B cell (primary cell): ENCODE measurements at regions not wholly inside any gene's neighbourhood (a gene's known extent, or its start where the extent isn't known, plus 50 kb on each side); places are given as distances from the start of the nearest gene placed in this dataset.

Experiments used
- ATAC-seq: fragments of 200-7000 bp; cut with Tn5 transposase; one replicate; pipeline ENCODE4 v1.10.0; 2021; ENCODE audit warnings: low read depth, mild to moderate bottlenecking, moderate number of reproducible peaks, moderate library complexity
- CTCF ChIA-PET: fragments of 350-600 bp; sonication (Branson Sonifier 250); formaldehyde crosslinking; loops from one replicate; lab custom pipeline; 2021; ENCODE audit warnings: antibody characterized with exemption, inconsistent platforms; lab: Charles Lee
- POLR2A ChIA-PET: fragments of 350-600 bp; sonication (Branson Sonifier 250); formaldehyde crosslinking; loops from one replicate; lab custom pipeline; 2021; ENCODE audit warnings: antibody characterized with exemption; lab: Charles Lee
- DNase-seq: peaks from one replicate; pipeline ENCODE4 v3.0.0; 2013
- H2AFZ ChIP-seq: 2 replicates; pipeline ENCODE4 v1.6.1; 2012; ENCODE audit warnings: mild to moderate bottlenecking, low read depth, low read length; ENCODE audit not compliant: insufficient read depth, poor library complexity, severe bottlenecking
- H3K27ac ChIP-seq, 2 donors: 1 replicate in 1 of 2; 2 replicates in 1 of 2; pipeline ENCODE4 v1.5.1; 2012 to 2013; ENCODE audit warnings: low read length in 2 of 2, mild to moderate bottlenecking in 2 of 2, moderate library complexity in 1 of 2
- H3K27me3 ChIP-seq, 4 experiments: fragments of 200-600 bp in 1 of 4; sonication (generic) in 1 of 4; replicated peaks in 1 of 4; 1 replicate in 2 of 4; 2 replicates in 2 of 4; pipeline versions ENCODE4 v1.6.1 to v1.7.0; 2013 to 2016; ENCODE audit warnings: low read length in 3 of 4, mild to moderate bottlenecking in 2 of 4, mixed read lengths in 1 of 4, moderate library complexity in 1 of 4; ENCODE audit not compliant: insufficient read depth in 4 of 4, control insufficient read depth in 3 of 4; ENCODE audit errors: control extremely low read depth in 1 of 4
- H3K36me3 ChIP-seq, 2 experiments: replicated peaks in 1 of 2; 1 replicate in 1 of 2; 2 replicates in 1 of 2; pipeline versions ENCODE4 v1.6.1 to v1.7.1; 2013; ENCODE audit warnings: low read length in 1 of 2; ENCODE audit not compliant: insufficient read depth in 2 of 2, control insufficient read depth in 1 of 2; ENCODE audit errors: control extremely low read depth in 1 of 2, extremely low read depth in 1 of 2
- H3K4me1 ChIP-seq, 2 donors: fragments of 200-600 bp in 1 of 2; sonication (generic) in 1 of 2; 1 replicate in 1 of 2; 2 replicates in 1 of 2; pipeline versions ENCODE4 v1.5.1 to v1.6.1; 2013 to 2017; ENCODE audit warnings: low read length in 2 of 2; ENCODE audit not compliant: control insufficient read depth in 2 of 2, insufficient read depth in 2 of 2
- H3K4me2 ChIP-seq: replicated peaks from 2 replicates; pipeline ENCODE3; 2012; ENCODE audit warnings: mild to moderate bottlenecking, low read depth, low read length; ENCODE audit not compliant: poor library complexity, severe bottlenecking
- H3K4me3 ChIP-seq, 5 experiments: fragments of 200-600 bp in 1 of 5; sonication (generic) in 1 of 5; 1 replicate in 3 of 5; 2 replicates in 2 of 5; pipeline versions ENCODE4 v1.5.1 to v1.7.0; 2011 to 2016; ENCODE audit warnings: low read length in 4 of 5, mild to moderate bottlenecking in 4 of 5, low read depth in 2 of 5, control low read depth in 1 of 5, moderate library complexity in 1 of 5; ENCODE audit not compliant: insufficient read depth in 1 of 5; ENCODE audit errors: control extremely low read depth in 1 of 5, extremely low read depth in 1 of 5
- H3K79me2 ChIP-seq: fragments of 200-600 bp; sonication (generic); one replicate; pipeline ENCODE4 v1.6.0; 2016; ENCODE audit warnings: low read length; ENCODE audit not compliant: control insufficient read depth, insufficient read depth
- H3K9ac ChIP-seq: fragments of 200-600 bp; sonication (generic); 2 replicates; pipeline ENCODE4 v1.6.1; 2017; ENCODE audit warnings: mild to moderate bottlenecking, low read length, moderate library complexity
- H3K9me3 ChIP-seq, 3 donors: one replicate each; pipeline versions ENCODE4 v1.6.1 to v1.7.1; 2013; ENCODE audit warnings: low read length in 2 of 3; ENCODE audit not compliant: control insufficient read depth in 2 of 3, insufficient read depth in 1 of 3; ENCODE audit errors: control extremely low read depth in 1 of 3
- H4K20me1 ChIP-seq: 2 replicates; pipeline ENCODE4 v1.6.0; 2012; ENCODE audit warnings: mild to moderate bottlenecking, low read length; ENCODE audit not compliant: insufficient read depth, control insufficient read depth, poor library complexity, severe bottlenecking
- H3K27ac Mint-ChIP-seq: one replicate; pipeline ENCODE4 v1.8.0; 2021; ENCODE audit warnings: mixed read lengths
- H3K27me3 Mint-ChIP-seq: one replicate; pipeline ENCODE4 v1.8.0; 2021; ENCODE audit warnings: mixed read lengths
- H3K4me1 Mint-ChIP-seq: one replicate; pipeline ENCODE4 v1.8.0; 2021; ENCODE audit warnings: mixed read lengths
- H3K4me3 Mint-ChIP-seq: one replicate; pipeline ENCODE4 v1.8.0; 2021; ENCODE audit warnings: mixed read lengths
- H3K9me3 Mint-ChIP-seq: one replicate; pipeline ENCODE4 v1.8.0; 2022; ENCODE audit warnings: mixed read lengths; ENCODE audit not compliant: insufficient read depth
- EZH2 ChIP-seq: IDR thresholded peaks from 2 replicates; pipeline ENCODE4 v1.6.1; 2012; ENCODE audit warnings: borderline replicate concordance, low read depth, mild to moderate bottlenecking, moderate library complexity, low read length; ENCODE audit not compliant: insufficient read depth, poor library complexity, severe bottlenecking
- WGBS: methylation state at CpG from one replicate; pipeline ENCODE4 v1.1.5; 2013; ENCODE audit warnings: missing lambda C conversion rate; ENCODE audit not compliant: insufficient coverage; 5-methylcytosine and 5-hydroxymethylcytosine counted together
- intact Hi-C: fragments of 100-400 bp; cut with micrococcal nuclease; formaldehyde crosslinking; loops from one replicate; pipeline ENCODE4 v1.10.0; 2022
- TF ChIP-seq, protein P1 (sequence below): fragments of 200-600 bp; IDR thresholded peaks from one replicate; pipeline ENCODE4 v1.8.0; 2022; ENCODE audit warnings: antibody characterized with exemption, mild to moderate bottlenecking

DNA sequence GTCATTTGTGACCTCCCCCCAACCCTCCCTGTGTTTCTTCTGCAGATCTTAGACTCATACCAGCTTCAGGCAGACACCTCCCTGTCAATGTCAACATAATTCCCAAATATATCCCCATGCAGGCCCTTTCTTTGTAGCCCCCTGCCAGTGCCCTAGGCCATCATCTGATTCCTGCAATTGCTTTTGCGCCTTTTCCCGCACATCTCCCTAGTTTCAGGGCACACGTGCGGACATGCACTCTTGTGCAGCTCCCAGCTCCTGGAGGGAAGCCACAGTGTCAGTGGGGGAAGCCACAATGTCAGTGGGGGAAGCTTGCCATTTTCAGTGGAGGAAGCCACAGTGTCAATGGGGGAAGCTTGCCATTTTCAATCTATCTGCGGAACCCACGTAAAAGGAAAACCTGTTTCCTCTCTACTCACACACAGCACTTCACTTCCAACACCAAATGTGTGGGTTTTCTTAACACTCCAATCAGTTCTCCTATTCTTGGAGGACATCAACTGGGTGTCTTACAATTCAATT lies 256.4 kb downstream of the ACKR3 start:
- no peaks in the 10 kb centered on the region for H3K27me3 Mint-ChIP-seq
- no peaks in the 10 kb centered on the region for H3K79me2 ChIP-seq
- no peak overlapping the region for H3K4me2 ChIP-seq
- H3K4me3 Mint-ChIP-seq, result no peak overlapping the region
- no peaks in the 10 kb centered on the region for H4K20me1 ChIP-seq
- H3K4me1 Mint-ChIP-seq, result no peaks in the 10 kb centered on the region
- H3K9me3 Mint-ChIP-seq, result peaks cover 3% of the 10 kb centered on the region
- POLR2A ChIA-PET, result no interaction called here
- no peak overlapping the region for H3K4me3 ChIP-seq
- ATAC-seq, result no peak
- DNase-seq, result no peak
- H3K9me3 ChIP-seq, result peaks cover 0 to 4% (median 0%) of the 10 kb centered on the region in 3 donors
- H3K27me3 ChIP-seq, result peaks cover 0 to 3% (median under 1%) of the 10 kb centered on the region in 4 experiments
- CTCF ChIA-PET, result interaction anchor here (1.8 kb wide), 1 partner anchor 13 kb away, joined by 3 read pairs; no protein-coding TSS in a partner anchor
- no peak overlapping the region for H3K9ac ChIP-seq
- no peaks in the 10 kb centered on the region for H3K36me3 ChIP-seq
- H2AFZ ChIP-seq, result no peak overlapping the region
- no peak overlapping the region for H3K27ac ChIP-seq
- TF ChIP-seq EZH2, result no peak
- TF ChIP-seq, protein P1, sequence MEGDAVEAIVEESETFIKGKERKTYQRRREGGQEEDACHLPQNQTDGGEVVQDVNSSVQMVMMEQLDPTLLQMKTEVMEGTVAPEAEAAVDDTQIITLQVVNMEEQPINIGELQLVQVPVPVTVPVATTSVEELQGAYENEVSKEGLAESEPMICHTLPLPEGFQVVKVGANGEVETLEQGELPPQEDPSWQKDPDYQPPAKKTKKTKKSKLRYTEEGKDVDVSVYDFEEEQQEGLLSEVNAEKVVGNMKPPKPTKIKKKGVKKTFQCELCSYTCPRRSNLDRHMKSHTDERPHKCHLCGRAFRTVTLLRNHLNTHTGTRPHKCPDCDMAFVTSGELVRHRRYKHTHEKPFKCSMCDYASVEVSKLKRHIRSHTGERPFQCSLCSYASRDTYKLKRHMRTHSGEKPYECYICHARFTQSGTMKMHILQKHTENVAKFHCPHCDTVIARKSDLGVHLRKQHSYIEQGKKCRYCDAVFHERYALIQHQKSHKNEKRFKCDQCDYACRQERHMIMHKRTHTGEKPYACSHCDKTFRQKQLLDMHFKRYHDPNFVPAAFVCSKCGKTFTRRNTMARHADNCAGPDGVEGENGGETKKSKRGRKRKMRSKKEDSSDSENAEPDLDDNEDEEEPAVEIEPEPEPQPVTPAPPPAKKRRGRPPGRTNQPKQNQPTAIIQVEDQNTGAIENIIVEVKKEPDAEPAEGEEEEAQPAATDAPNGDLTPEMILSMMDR, result no peak
- H3K27ac Mint-ChIP-seq, result no peak overlapping the region
- no peaks in the 10 kb centered on the region for H3K4me1 ChIP-seq
- intact Hi-C loops, result no loop called here
- 47% methylated on average over 3 of the region's 6 CpGs for WGBS

- POLR2A ChIA-PET, result no interaction called here
Measured at GRCh38 chr2:236826606-236827156, 257.1 kb downstream of the ACKR3 start.

More at GRCh38 chr2:236826606-236827156, 257.1 kb downstream of the ACKR3 start:
- Histone ChIP-seq H3K9ac (no peak overlapping the region), H2AFZ (no peak overlapping the region), H3K9me3 (peaks cover 0 to 3% (median 0%) of the 10 kb centered on the region in 3 donors), H3K27ac (no peak overlapping the region), H3K4me1 (no peaks in the 10 kb centered on the region), H3K36me3 (no peaks in the 10 kb centered on the region), H3K79me2 (no peaks in the 10 kb centered on the region), H4K20me1 (no peaks in the 10 kb centered on the region), H3K27me3 (peaks cover 0 to 3% (median 1%) of the 10 kb centered on the region in 4 experiments), H3K4me2 (no peak overlapping the region), H3K4me3 (no peak overlapping the region)
- no peaks in the 10 kb centered on the region for H3K4me1 Mint-ChIP-seq
- CTCF ChIA-PET, result interaction anchor here (1.8 kb wide), 1 partner anchor 13 kb away, joined by 3 read pairs; no protein-coding TSS in a partner anchor
- no peak for ATAC-seq
- no peak overlapping the region for H3K27ac Mint-ChIP-seq
- 95% methylated on average over 4 of the region's 6 CpGs for WGBS
- H3K27me3 Mint-ChIP-seq, result peaks cover 3% of the 10 kb centered on the region
- no peaks in the 10 kb centered on the region for H3K9me3 Mint-ChIP-seq
- TF ChIP-seq, protein P1, result no peak
- no peak for TF ChIP-seq EZH2
- DNase-seq, result no peak
- no peak overlapping the region for H3K4me3 Mint-ChIP-seq
- intact Hi-C loops, result no loop called here
